GM23338 (cell line): ENCODE measurements at regions not wholly inside any gene's neighbourhood (a gene's known extent, or its start where the extent isn't known, plus 50 kb on each side); places are given as distances from the start of the nearest gene placed in this dataset.

Experiments
- ATAC-seq: fragments of 200-7000 bp; cut with Tn5 transposase; 3 replicates; pipeline ENCODE4 v1.9.1; 2020
- DNase-seq: peaks from one replicate; pipeline ENCODE4 v3.0.0-alpha.2; 2015; ENCODE audit warnings: low spot score
- H2AFZ ChIP-seq: fragments of 200-600 bp; sonication (generic); 2 replicates; pipeline ENCODE4 v1.8.0; 2016; ENCODE audit warnings: antibody characterized with exemption, mild to moderate bottlenecking, moderate library complexity
- H3F3A ChIP-seq: fragments of 200-600 bp; sonication (generic); replicated peaks from 2 replicates; pipeline ENCODE4 v1.8.0; 2017; ENCODE audit warnings: antibody characterized with exemption, mixed run types, low read depth
- H3K27ac ChIP-seq: fragments of 200-600 bp; sonication (generic); 2 replicates; pipeline ENCODE4 v1.6.1; 2016; ENCODE audit warnings: low read depth
- H3K27me3 ChIP-seq: fragments of 200-600 bp; sonication (generic); 2 replicates; pipeline ENCODE4 v1.8.0; 2016; ENCODE audit warnings: mild to moderate bottlenecking, mixed run types, moderate library complexity; ENCODE audit not compliant: insufficient read depth
- H3K36me3 ChIP-seq: fragments of 200-600 bp; sonication (generic); 2 replicates; pipeline ENCODE4 v1.8.0; 2016; ENCODE audit warnings: mild to moderate bottlenecking; ENCODE audit not compliant: insufficient read depth
- H3K4me1 ChIP-seq: fragments of 200-600 bp; sonication (generic); 2 replicates; pipeline ENCODE4 v1.8.0; 2016; ENCODE audit warnings: mild to moderate bottlenecking, moderate library complexity; ENCODE audit not compliant: insufficient read depth
- H3K4me2 ChIP-seq: fragments of 200-600 bp; sonication (generic); 2 replicates; pipeline ENCODE4 v1.7.1; 2017; ENCODE audit warnings: mixed run types
- H3K4me3 ChIP-seq: fragments of 200-600 bp; sonication (generic); 2 replicates; pipeline ENCODE4 v1.6.1; 2016; ENCODE audit warnings: mixed run types
- H3K79me2 ChIP-seq: fragments of 200-600 bp; sonication (generic); replicated peaks from 2 replicates; pipeline ENCODE4 v1.8.0; 2017; ENCODE audit warnings: mild to moderate bottlenecking; ENCODE audit not compliant: insufficient read depth
- H3K9me2 ChIP-seq: fragments of 200-600 bp; sonication (generic); 2 replicates; pipeline ENCODE4 v1.8.0; 2017; ENCODE audit not compliant: insufficient read depth
- H4K20me1 ChIP-seq: fragments of 200-600 bp; sonication (generic); replicated peaks from 2 replicates; pipeline ENCODE4 v1.8.0; 2017; ENCODE audit warnings: mild to moderate bottlenecking; ENCODE audit not compliant: insufficient read depth
- H3K27ac Mint-ChIP-seq: 2 replicates; pipeline ENCODE4 v1.8.0; 2020; ENCODE audit warnings: inconsistent platforms, mild to moderate bottlenecking, moderate library complexity, mixed read lengths
- H3K27me3 Mint-ChIP-seq: 3 replicates; pipeline ENCODE4 v1.8.0; 2022; ENCODE audit warnings: low read depth, mild to moderate bottlenecking, moderate library complexity, mixed read lengths, inconsistent platforms; ENCODE audit not compliant: insufficient read depth, poor library complexity
- H3K36me3 Mint-ChIP-seq: 3 replicates; pipeline ENCODE4 v1.8.0; 2021; ENCODE audit warnings: low read depth, mild to moderate bottlenecking, inconsistent platforms, moderate library complexity, mixed read lengths
- H3K4me1 Mint-ChIP-seq: 3 replicates; pipeline ENCODE4 v1.8.0; 2020; ENCODE audit warnings: mild to moderate bottlenecking, inconsistent platforms, mixed read lengths
- H3K4me3 Mint-ChIP-seq: 3 replicates; pipeline ENCODE4 v1.8.0; 2021; ENCODE audit warnings: moderate library complexity, mild to moderate bottlenecking, inconsistent platforms, mixed read lengths
- H3K9me3 Mint-ChIP-seq: 3 replicates; pipeline ENCODE4 v1.8.0; 2020; ENCODE audit warnings: moderate library complexity, mild to moderate bottlenecking, inconsistent platforms, mixed read lengths
- CREB1 ChIP-seq: fragments of 250-450 bp; sonication (Bioruptor Pico); IDR thresholded peaks from 2 replicates; pipeline ENCODE4 v1.5.0; 2020; ENCODE audit warnings: low read depth, mild to moderate bottlenecking, moderate library complexity
- EZH2 ChIP-seq: fragments of 200-600 bp; sonication (generic); IDR thresholded peaks from one replicate; pipeline ENCODE4 v1.8.0; 2017; ENCODE audit warnings: antibody characterized with exemption, mild to moderate bottlenecking, low read depth; ENCODE audit not compliant: unreplicated experiment
- EZH2phosphoT487 ChIP-seq: fragments of 200-600 bp; sonication (generic); IDR thresholded peaks from one replicate; pipeline ENCODE4 v1.8.1; 2018; ENCODE audit warnings: antibody characterized with exemption; ENCODE audit not compliant: unreplicated experiment
- NANOG ChIP-seq: IDR thresholded peaks from 2 replicates; pipeline ENCODE4 v1.6.1; 2016; ENCODE audit warnings: antibody characterized with exemption, borderline replicate concordance
- POLR2AphosphoS5 ChIP-seq: IDR thresholded peaks from 2 replicates; pipeline ENCODE4 v1.6.1; 2016; ENCODE audit warnings: antibody characterized with exemption, low read depth
- STAT1 ChIP-seq: IDR thresholded peaks from one replicate; pipeline ENCODE4 v1.6.1; 2016; ENCODE audit warnings: antibody characterized with exemption; ENCODE audit not compliant: unreplicated experiment
- ZNF114 ChIP-seq: fragments of 250-450 bp; sonication (Bioruptor Pico); IDR thresholded peaks from 2 replicates; pipeline ENCODE4 v1.5.0; 2020; ENCODE audit warnings: mild to moderate bottlenecking, moderate library complexity
- ZNF331 ChIP-seq: fragments of 250-450 bp; sonication (Bioruptor Pico); IDR thresholded peaks from 2 replicates; pipeline ENCODE4 v1.5.0; 2020; ENCODE audit warnings: low read depth, mild to moderate bottlenecking, moderate library complexity
- TF ChIP-seq, protein P1 (sequence below): fragments of 250-450 bp; sonication (Bioruptor Pico); IDR thresholded peaks from 2 replicates; pipeline ENCODE4 v1.5.0; 2020; ENCODE audit warnings: mild to moderate bottlenecking, moderate library complexity
- TF ChIP-seq, protein P2 (sequence below): IDR thresholded peaks from 2 replicates; pipeline ENCODE4 v1.6.1; 2016; ENCODE audit warnings: antibody characterized with exemption

DNA sequence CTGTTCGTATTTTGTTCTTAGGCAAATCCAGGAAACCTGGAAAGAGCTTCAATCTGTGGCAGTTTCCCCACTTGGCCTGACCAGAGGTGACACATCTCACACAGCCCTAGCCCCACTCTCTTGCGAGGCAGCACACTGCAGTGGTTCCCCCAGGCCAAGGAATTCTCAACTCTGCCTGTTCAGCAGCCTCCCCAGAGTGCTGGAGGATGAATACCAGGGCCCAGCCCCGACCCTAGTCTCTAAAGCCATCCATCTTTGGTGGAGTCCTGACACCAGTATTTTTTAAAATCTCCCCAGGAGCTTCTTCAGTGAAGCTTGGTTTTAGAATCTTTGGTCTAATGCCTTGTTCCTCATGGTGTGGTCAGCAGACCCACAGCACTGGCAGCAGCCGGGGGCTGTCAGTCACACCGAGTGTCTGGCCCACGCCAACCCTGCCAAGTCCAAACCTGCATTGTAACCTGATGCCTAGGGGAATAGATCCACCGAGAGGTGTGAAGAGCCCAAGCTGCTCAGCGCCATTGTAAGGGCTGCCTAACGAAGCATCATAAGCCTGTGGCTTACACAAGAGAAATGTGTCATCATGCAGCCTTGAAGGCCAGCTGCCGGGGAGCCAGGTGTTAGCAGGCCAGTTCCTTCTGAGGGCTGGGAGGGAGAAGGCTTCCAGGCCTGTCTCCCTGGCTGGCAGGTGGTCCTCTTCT lies 428.7 kb upstream of the ID2 start:
- Histone ChIP-seq H3K36me3 (peaks cover 2% of the 10 kb centered on the region; the same call in 1 of the 2 replicates), H3K27ac (no peak overlapping the region), H4K20me1 (no peaks in the 10 kb centered on the region), H3K27me3 (no peaks in the 10 kb centered on the region), H3K4me3 (no peak overlapping the region), H3K4me1 (peaks cover 32% of the 10 kb centered on the region), H3F3A (no peaks in the 10 kb centered on the region), H3K9me2 (peaks cover 11% of the 10 kb centered on the region), H2AFZ (no peak overlapping the region), H3K79me2 (no peaks in the 10 kb centered on the region), H3K4me2 (no peak overlapping the region)
- H3K9me3 Mint-ChIP-seq, result peaks cover 17% of the 10 kb centered on the region
- peaks cover 5% of the 10 kb centered on the region for H3K27me3 Mint-ChIP-seq
- H3K4me1 Mint-ChIP-seq, result peaks cover 42% of the 10 kb centered on the region
- TF ChIP-seq EZH2 (no peak), NANOG (no peak), STAT1 (no peak), EZH2phosphoT487 (no peak), CREB1 (CRISPR knock-in tag) (no peak), POLR2AphosphoS5 (no peak), ZNF331 (CRISPR knock-in tag) (no peak), ZNF114 (CRISPR knock-in tag) (no peak)
- TF ChIP-seq, protein P1, sequence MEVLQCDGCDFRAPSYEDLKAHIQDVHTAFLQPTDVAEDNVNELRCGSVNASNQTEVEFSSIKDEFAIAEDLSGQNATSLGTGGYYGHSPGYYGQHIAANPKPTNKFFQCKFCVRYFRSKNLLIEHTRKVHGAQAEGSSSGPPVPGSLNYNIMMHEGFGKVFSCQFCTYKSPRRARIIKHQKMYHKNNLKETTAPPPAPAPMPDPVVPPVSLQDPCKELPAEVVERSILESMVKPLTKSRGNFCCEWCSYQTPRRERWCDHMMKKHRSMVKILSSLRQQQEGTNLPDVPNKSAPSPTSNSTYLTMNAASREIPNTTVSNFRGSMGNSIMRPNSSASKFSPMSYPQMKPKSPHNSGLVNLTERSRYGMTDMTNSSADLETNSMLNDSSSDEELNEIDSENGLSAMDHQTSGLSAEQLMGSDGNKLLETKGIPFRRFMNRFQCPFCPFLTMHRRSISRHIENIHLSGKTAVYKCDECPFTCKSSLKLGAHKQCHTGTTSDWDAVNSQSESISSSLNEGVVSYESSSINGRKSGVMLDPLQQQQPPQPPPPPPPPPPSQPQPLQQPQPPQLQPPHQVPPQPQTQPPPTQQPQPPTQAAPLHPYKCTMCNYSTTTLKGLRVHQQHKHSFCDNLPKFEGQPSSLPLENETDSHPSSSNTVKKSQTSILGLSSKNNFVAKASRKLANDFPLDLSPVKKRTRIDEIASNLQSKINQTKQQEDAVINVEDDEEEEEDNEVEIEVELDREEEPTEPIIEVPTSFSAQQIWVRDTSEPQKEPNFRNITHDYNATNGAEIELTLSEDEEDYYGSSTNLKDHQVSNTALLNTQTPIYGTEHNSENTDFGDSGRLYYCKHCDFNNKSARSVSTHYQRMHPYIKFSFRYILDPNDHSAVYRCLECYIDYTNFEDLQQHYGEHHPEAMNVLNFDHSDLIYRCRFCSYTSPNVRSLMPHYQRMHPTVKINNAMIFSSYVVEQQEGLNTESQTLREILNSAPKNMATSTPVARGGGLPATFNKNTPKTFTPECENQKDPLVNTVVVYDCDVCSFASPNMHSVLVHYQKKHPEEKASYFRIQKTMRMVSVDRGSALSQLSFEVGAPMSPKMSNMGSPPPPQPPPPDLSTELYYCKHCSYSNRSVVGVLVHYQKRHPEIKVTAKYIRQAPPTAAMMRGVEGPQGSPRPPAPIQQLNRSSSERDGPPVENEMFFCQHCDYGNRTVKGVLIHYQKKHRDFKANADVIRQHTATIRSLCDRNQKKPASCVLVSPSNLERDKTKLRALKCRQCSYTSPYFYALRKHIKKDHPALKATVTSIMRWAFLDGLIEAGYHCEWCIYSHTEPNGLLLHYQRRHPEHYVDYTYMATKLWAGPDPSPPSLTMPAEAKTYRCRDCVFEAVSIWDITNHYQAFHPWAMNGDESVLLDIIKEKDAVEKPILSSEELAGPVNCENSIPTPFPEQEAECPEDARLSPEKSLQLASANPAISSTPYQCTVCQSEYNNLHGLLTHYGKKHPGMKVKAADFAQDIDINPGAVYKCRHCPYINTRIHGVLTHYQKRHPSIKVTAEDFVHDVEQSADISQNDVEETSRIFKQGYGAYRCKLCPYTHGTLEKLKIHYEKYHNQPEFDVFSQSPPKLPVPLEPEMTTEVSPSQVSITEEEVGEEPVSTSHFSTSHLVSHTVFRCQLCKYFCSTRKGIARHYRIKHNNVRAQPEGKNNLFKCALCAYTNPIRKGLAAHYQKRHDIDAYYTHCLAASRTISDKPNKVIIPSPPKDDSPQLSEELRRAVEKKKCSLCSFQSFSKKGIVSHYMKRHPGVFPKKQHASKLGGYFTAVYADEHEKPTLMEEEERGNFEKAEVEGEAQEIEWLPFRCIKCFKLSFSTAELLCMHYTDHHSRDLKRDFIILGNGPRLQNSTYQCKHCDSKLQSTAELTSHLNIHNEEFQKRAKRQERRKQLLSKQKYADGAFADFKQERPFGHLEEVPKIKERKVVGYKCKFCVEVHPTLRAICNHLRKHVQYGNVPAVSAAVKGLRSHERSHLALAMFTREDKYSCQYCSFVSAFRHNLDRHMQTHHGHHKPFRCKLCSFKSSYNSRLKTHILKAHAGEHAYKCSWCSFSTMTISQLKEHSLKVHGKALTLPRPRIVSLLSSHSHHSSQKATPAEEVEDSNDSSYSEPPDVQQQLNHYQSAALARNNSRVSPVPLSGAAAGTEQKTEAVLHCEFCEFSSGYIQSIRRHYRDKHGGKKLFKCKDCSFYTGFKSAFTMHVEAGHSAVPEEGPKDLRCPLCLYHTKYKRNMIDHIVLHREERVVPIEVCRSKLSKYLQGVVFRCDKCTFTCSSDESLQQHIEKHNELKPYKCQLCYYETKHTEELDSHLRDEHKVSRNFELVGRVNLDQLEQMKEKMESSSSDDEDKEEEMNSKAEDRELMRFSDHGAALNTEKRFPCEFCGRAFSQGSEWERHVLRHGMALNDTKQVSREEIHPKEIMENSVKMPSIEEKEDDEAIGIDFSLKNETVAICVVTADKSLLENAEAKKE (CRISPR knock-in tag), result no peak
- TF ChIP-seq, protein P2, sequence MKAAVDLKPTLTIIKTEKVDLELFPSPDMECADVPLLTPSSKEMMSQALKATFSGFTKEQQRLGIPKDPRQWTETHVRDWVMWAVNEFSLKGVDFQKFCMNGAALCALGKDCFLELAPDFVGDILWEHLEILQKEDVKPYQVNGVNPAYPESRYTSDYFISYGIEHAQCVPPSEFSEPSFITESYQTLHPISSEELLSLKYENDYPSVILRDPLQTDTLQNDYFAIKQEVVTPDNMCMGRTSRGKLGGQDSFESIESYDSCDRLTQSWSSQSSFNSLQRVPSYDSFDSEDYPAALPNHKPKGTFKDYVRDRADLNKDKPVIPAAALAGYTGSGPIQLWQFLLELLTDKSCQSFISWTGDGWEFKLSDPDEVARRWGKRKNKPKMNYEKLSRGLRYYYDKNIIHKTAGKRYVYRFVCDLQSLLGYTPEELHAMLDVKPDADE, result no peak
- no peak overlapping the region for H3K27ac Mint-ChIP-seq
- ATAC-seq (no peak), DNase-seq (no peak)
- no peak overlapping the region for H3K4me3 Mint-ChIP-seq
- peaks cover 15% of the 10 kb centered on the region; the same call in 2 of the 3 replicates for H3K36me3 Mint-ChIP-seq
